ENCODE measurements at regions not wholly inside any gene's neighbourhood (a gene's known extent, or its start where the extent isn't known, plus 50 kb on each side); places are given as distances from the start of the nearest gene placed in this dataset.
A peak's percentile ranks its signal among the peaks of the same experiment; 100 is the strongest.

DNA sequence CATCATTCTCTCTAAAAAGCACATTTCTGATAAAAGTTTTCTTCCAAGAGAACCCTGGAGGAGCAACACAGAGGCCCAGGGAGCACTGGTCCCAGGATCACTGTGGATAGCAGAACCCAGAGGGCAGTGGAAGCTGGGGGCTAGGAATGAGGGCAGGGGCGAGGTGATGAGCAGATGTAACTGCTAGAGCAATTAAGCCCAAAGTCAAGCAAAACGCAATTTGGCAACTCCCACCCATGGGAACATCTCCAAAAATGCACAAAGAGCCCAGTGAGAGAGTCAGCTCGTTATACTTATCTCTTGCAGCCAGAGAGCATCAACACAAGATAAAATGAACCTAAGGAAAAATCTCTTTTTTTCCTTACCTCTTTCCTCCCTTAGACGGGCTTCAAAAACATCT lies 284.2 kb downstream of the TBC1D4 start:
- TF ChIP-seq, protein P1, sequence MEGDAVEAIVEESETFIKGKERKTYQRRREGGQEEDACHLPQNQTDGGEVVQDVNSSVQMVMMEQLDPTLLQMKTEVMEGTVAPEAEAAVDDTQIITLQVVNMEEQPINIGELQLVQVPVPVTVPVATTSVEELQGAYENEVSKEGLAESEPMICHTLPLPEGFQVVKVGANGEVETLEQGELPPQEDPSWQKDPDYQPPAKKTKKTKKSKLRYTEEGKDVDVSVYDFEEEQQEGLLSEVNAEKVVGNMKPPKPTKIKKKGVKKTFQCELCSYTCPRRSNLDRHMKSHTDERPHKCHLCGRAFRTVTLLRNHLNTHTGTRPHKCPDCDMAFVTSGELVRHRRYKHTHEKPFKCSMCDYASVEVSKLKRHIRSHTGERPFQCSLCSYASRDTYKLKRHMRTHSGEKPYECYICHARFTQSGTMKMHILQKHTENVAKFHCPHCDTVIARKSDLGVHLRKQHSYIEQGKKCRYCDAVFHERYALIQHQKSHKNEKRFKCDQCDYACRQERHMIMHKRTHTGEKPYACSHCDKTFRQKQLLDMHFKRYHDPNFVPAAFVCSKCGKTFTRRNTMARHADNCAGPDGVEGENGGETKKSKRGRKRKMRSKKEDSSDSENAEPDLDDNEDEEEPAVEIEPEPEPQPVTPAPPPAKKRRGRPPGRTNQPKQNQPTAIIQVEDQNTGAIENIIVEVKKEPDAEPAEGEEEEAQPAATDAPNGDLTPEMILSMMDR (conservative IDR thresholded peaks at IDR 0.05; ENCODE audit: low read depth, low read length) = no peak
- DNase-seq (ENCODE audit: low read depth) = no peak
- no peak overlapping the region for H3K4me3 ChIP-seq (ENCODE audit: low read length)

DNA sequence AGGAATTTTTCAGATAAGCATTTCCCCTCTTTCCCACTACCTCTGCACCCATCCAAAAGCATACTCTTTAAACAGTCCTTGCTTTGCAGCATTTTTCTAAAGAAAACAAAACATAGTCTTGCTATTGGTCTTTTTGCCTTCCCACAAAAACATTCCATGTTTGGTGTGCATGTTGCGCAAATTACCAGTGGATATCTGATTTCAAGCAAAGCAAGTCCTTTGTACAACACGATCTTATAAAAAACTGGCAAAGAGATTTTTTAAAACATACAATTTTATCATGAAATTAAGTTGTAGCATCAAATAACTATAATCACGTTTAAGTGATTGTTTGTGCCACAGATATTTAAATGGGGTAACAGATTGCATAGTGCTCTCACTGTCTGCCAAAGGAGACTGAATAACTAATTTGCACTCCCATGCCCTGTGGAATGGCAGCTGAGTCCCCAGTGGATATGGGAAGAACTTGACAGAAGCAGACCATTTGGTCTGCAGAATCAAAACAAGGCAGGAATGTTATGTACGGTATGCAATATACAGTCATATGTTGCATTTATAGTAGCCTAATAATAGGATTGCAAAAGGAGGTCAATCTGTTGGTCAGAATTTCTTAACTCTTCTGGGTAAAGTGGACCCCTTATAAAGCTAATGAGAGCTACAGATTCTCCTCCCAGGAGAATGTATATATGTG lies 285.7 kb downstream of the TBC1D4 start:
- no peak overlapping the region for H3K4me3 ChIP-seq (ENCODE audit: low read length)
- TF ChIP-seq, protein P1 (conservative IDR thresholded peaks at IDR 0.05; ENCODE audit: low read depth, low read length) = no peak
- DNase-seq (ENCODE audit: low read depth) = no peak

DNA sequence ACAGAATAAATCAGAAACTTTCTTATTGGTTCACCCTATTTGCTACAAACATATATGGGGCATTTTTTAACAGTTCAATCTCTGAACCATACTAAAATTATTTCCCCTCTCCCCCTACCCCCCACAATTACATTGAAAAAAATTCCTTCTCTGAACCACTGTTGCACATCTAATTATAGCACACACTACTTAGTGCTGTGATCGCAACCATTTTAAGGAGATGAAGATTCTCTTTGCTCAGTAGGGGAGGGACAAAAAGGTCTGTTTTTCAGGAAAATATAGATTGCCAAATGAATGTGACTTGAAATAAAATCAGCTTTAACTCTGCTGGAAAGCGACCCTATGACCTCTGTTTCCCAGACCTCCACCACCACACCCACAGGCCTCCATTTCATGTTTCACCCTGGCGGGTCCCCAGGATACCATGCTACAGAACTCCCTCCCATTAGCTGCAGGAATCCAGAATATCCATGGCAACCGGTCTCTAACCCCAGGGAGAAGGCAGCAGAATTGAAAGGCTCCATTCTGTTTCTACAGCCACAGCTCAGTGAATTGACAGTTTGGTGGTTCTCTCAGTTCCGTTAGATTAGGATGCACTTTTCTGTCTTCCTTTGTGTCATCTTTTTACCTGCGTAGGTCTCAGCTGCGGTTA lies 286.3 kb downstream of the TBC1D4 start:
- no peak for DNase-seq (ENCODE audit: low read depth)
- TF ChIP-seq, protein P1 (conservative IDR thresholded peaks at IDR 0.05; ENCODE audit: low read depth, low read length) = no peak
- no peak overlapping the region for H3K4me3 ChIP-seq (ENCODE audit: low read length)

DNA sequence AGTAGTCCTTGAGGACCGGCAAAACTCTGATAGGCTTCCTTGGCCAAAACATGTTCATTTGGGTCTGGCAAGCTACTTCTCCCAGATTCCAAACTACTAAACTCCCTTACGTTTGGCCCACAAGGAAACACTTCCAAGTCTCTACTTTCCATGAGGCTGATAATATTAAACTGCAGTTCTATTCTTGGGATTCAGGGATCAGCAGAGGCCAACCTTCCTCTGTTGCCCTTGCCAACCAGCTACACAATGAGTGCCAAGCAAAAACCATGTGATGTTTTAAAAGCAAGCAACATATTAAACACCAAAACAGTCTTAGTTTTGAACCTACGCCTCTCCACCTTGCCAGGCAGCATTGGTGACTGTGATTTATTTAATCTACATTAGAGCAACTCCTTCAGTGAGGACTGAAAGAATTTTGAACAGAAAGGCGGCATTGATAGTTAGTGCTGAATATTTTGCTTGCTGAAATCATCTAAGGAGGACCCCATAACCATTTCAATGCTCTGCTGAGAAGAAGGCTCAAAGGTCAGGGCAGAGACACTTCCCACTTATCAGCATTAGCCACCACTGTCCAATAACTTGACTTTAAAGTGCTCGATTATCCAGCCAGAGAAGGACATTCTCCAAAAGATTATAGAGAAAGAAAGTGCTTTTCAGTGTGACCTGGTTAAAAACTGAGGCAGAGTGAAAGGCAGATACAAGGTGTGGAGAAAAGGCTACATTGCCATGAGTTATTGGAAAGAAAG lies 287.1 kb downstream of the TBC1D4 start:
- TF ChIP-seq, protein P1 (conservative IDR thresholded peaks at IDR 0.05; ENCODE audit: low read depth, low read length) = no peak
- DNase-seq (ENCODE audit: low read depth) = no peak
- H3K4me3 ChIP-seq (ENCODE audit: low read length) = no peak overlapping the region

DNA sequence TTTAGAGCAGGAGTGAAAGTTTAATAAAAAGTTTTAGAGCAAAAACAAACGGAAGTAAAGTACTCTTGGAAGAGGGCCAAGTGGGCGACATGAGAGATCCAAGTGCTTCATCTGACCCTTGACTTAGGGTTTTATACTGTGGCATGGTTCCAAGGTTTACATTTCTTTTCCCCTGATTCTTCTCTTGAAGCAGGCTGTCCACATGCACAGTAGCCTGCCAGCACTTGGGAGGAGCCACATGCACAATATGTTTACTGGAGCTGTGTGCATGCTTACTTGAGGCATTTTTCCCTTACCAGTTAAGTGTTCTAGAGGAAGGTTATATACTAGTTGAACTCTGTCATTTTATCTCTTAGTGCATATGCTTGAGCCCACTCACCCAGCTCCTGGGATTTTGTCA lies 295.6 kb downstream of the TBC1D4 start:
- no peak for DNase-seq (ENCODE audit: low read depth)
- H3K4me3 ChIP-seq (ENCODE audit: low read length) = no peak overlapping the region
- TF ChIP-seq, protein P1 (conservative IDR thresholded peaks at IDR 0.05; ENCODE audit: low read depth, low read length) = no peak

DNA sequence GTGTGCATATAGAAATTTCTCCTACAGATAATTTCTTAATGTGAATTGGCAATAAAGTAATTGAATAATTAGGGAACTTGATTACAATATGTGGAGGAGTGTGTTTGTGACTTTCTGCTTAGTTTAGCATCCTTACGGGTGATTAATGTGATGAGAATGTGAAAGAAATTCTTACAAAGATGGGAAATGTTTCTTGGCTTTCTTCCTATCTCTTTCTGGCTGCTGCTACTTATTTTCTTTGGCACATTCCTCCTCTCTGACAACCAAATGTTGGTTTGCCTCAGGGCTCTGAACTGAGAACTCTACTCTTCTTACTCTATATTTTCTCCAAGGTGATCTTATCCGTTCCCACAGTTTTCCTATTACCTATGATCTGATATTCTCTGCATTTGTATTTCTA lies 300.1 kb downstream of the TBC1D4 start:
- DNase-seq (ENCODE audit: low read depth) = peak; percentile 76
- H3K4me3 ChIP-seq (ENCODE audit: low read length) = no peak overlapping the region

More for the DNA sequence above, 300.1 kb downstream of the TBC1D4 start:
- TF ChIP-seq, protein P1 (conservative IDR thresholded peaks at IDR 0.05; ENCODE audit: low read depth, low read length) = no peak

Data from retinal pigment epithelial cell (primary cell).